SK-N-SH (cell line): ENCODE measurements at regions not wholly inside any gene's neighbourhood (a gene's known extent, or its start where the extent isn't known, plus 50 kb on each side); places are given as distances from the start of the nearest gene placed in this dataset.
"Not testable (repeated sequence)": the region's sequence is repeated elsewhere in the genome, so short reads cannot be mapped to it uniquely, and the experiment has no call there.

Source experiments
- CTCF ChIA-PET: fragments of 300-600, 350-600 bp; formaldehyde crosslinking; extraction: SDS; loops from one replicate; lab custom pipeline; 2021; lab: Yijun Ruan, JAX
- POLR2A ChIA-PET: fragments of 350-600 bp; sonication (Branson Sonifier 250); formaldehyde crosslinking; extraction: SDS; loops from one replicate; lab custom pipeline; 2020; ENCODE audit warnings: antibody characterized with exemption, inconsistent platforms; lab: Yijun Ruan, JAX
- DNase-seq: peaks from one replicate; pipeline ENCODE4 v3.0.0; 2012
- H2AFZ ChIP-seq: fragments of 200-600 bp; sonication (generic); 2 replicates; pipeline ENCODE4 v1.8.1; 2016; ENCODE audit warnings: antibody characterized with exemption, mild to moderate bottlenecking, low read depth
- H3F3A ChIP-seq: fragments of 200-600 bp; sonication (generic); replicated peaks from 2 replicates; pipeline ENCODE3; 2016; ENCODE audit warnings: antibody characterized with exemption, mild to moderate bottlenecking; ENCODE audit not compliant: insufficient read depth
- H3K27ac ChIP-seq, 2 experiments: fragments of 200-500 bp in 1 of 2; fragments of 200-600 bp in 1 of 2; sonication (Bioruptor generic) in 1 of 2; sonication (generic), shearing (Covaris generic) in 1 of 2; 2 replicates each; pipeline versions ENCODE4 v1.5.1 to v1.6.1; 2014 to 2016; ENCODE audit warnings: low read depth in 2 of 2, inconsistent platforms in 1 of 2, low read length in 1 of 2, mild to moderate bottlenecking in 1 of 2, mixed read lengths in 1 of 2
- H3K27me3 ChIP-seq: fragments of 200-600 bp; sonication (generic), shearing (Covaris generic); 2 replicates; pipeline ENCODE4 v1.6.1; 2016; ENCODE audit warnings: mixed run types; ENCODE audit not compliant: insufficient read depth
- H3K36me3 ChIP-seq, 2 experiments: fragments of 200-500 bp in 1 of 2; fragments of 200-600 bp in 1 of 2; sonication (Bioruptor generic) in 1 of 2; sonication (generic) in 1 of 2; replicated peaks in 1 of 2; 2 replicates each; pipeline versions ENCODE3 to v1.5.1; 2014 to 2016; ENCODE audit warnings: low read length in 1 of 2, mild to moderate bottlenecking in 1 of 2; ENCODE audit not compliant: insufficient read depth in 2 of 2, control insufficient read depth in 1 of 2
- H3K4me1 ChIP-seq, 2 experiments: fragments of 200-500 bp in 1 of 2; fragments of 200-600 bp in 1 of 2; sonication (Bioruptor generic) in 1 of 2; sonication (generic), shearing (Covaris generic) in 1 of 2; 2 replicates each; pipeline versions ENCODE4 v1.5.1 to v1.6.1; 2014 to 2016; ENCODE audit warnings: low read depth in 1 of 2, low read length in 1 of 2, mixed run types in 1 of 2; ENCODE audit not compliant: insufficient read depth in 2 of 2, control insufficient read depth in 1 of 2
- H3K4me2 ChIP-seq: fragments of 200-600 bp; sonication (generic), shearing (Covaris generic); 2 replicates; pipeline ENCODE4 v1.6.1; 2017; ENCODE audit warnings: mixed run types
- H3K4me3 ChIP-seq, 2 experiments: fragments of 200-500 bp in 1 of 2; fragments of 200-600 bp in 1 of 2; sonication (Bioruptor generic) in 1 of 2; sonication (generic), shearing (Covaris generic) in 1 of 2; 2 replicates each; pipeline versions ENCODE4 v1.5.1 to v1.8.1; 2014 to 2016; ENCODE audit warnings: low read depth in 2 of 2, inconsistent platforms in 1 of 2, low read length in 1 of 2, mild to moderate bottlenecking in 1 of 2, mixed read lengths in 1 of 2, moderate library complexity in 1 of 2
- H3K79me2 ChIP-seq: fragments of 200-600 bp; sonication (generic); 2 replicates; pipeline ENCODE4 v1.8.1; 2017; ENCODE audit warnings: mild to moderate bottlenecking; ENCODE audit not compliant: insufficient read depth
- H3K9ac ChIP-seq: fragments of 200-600 bp; sonication (generic); 2 replicates; pipeline ENCODE4 v1.6.1; 2017; ENCODE audit warnings: mixed run types
- H3K9me2 ChIP-seq: fragments of 200-600 bp; sonication (generic); 2 replicates; pipeline ENCODE4 v1.6.1; 2017; ENCODE audit warnings: mixed run types
- H3K9me3 ChIP-seq: fragments of 200-600 bp; sonication (generic); 2 replicates; pipeline ENCODE4 v1.6.1; 2017; ENCODE audit warnings: mixed run types, mild to moderate bottlenecking, moderate library complexity
- H4K20me1 ChIP-seq: fragments of 200-600 bp; sonication (generic); 2 replicates; pipeline ENCODE4 v1.6.1; 2017; ENCODE audit warnings: mild to moderate bottlenecking, mixed run types; ENCODE audit not compliant: insufficient read depth
- CHD2 ChIP-seq: fragments of 150-350 bp; IDR thresholded peaks from 2 replicates; pipeline ENCODE4 v1.6.1; 2018; ENCODE audit warnings: low read length; ENCODE audit not compliant: partially characterized antibody
- ELF1 ChIP-seq: IDR thresholded peaks from 2 replicates; pipeline ENCODE4 v1.4.0; 2012
- EP300 ChIP-seq, 2 experiments: IDR thresholded peaks; 2 replicates each; pipeline versions ENCODE4 v1.4.0 to v1.6.1; 2012; ENCODE audit warnings: borderline replicate concordance in 1 of 2, low read depth in 1 of 2, low read length in 1 of 2
- FOSL2 ChIP-seq: IDR thresholded peaks from 2 replicates; pipeline ENCODE4 v1.4.0; 2012; ENCODE audit warnings: low read depth, mild to moderate bottlenecking, moderate library complexity, borderline replicate concordance
- FOXJ3 ChIP-seq: sonication (generic); formaldehyde crosslinking; IDR thresholded peaks from 2 replicates; pipeline ENCODE4 v1.5.1; 2020; ENCODE audit warnings: mild to moderate bottlenecking, missing genetic modification reagents
- GATA2 ChIP-seq: sonication (generic); formaldehyde crosslinking; IDR thresholded peaks from 2 replicates; pipeline ENCODE4 v1.5.0; 2020; ENCODE audit warnings: mild to moderate bottlenecking, missing genetic modification reagents
- RAD21 ChIP-seq: IDR thresholded peaks from 2 replicates; pipeline ENCODE4 v1.6.1; 2012; ENCODE audit warnings: mild to moderate bottlenecking, low read length
- RCOR1 ChIP-seq: fragments of 150-350 bp; IDR thresholded peaks from 2 replicates; pipeline ENCODE4 v1.6.1; 2017; ENCODE audit warnings: antibody characterized with exemption, low read length
- RFX5 ChIP-seq: IDR thresholded peaks from 2 replicates; pipeline ENCODE4 v1.6.1; 2012; ENCODE audit warnings: mild to moderate bottlenecking, improper control_type of control experiment, low read length
- RXRA ChIP-seq: IDR thresholded peaks from 2 replicates; pipeline ENCODE4 v1.4.0; 2012; ENCODE audit warnings: low read depth, mild to moderate bottlenecking, borderline replicate concordance
- TAF1 ChIP-seq: IDR thresholded peaks from 2 replicates; pipeline ENCODE4 v1.6.1; 2012; ENCODE audit warnings: low read depth, mild to moderate bottlenecking, low read length, moderate library complexity, borderline replicate concordance
- WGBS: methylation state at CpG from one replicate; pipeline ENCODE4 v1.1.6; 2017; ENCODE audit warnings: low lambda C conversion rate; 5-methylcytosine and 5-hydroxymethylcytosine counted together
- TF ChIP-seq, protein P1 (sequence below): IDR thresholded peaks from 2 replicates; pipeline ENCODE4 v1.4.0; 2012; ENCODE audit warnings: low read depth, borderline replicate concordance
- TF ChIP-seq, protein P2 (sequence below): IDR thresholded peaks from 2 replicates; pipeline ENCODE4 v1.6.1; 2012; ENCODE audit warnings: mild to moderate bottlenecking, low read depth, low read length, moderate library complexity
- TF ChIP-seq, protein P3 (sequence below): fragments of 150-350 bp; IDR thresholded peaks from 2 replicates; pipeline ENCODE4 v1.6.1; 2017; ENCODE audit warnings: antibody characterized with exemption, low read length, low read depth, borderline replicate concordance
- TF ChIP-seq, protein P4 (sequence below): IDR thresholded peaks from 2 replicates; pipeline ENCODE4; 2012

DNA sequence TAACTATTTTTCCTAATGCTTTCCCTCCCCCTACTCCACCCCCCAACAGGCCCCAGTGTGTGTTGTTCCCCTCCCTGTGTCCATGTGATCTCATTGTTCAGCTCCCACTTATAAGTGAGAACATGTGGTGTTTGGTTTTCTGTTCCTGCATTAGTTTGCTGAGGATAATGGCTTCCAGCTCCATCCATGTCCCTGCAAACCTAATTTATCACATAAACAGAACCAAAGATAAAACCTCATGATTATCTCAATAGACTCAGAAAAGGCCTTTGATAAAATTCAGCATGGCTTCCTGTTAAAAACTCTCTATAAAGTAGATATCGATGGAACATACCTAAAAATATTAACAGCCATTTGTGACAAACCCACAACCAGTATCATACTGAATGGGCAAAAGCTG, 884.1 kb upstream of the AUTS2 start:
- H3K79me2 ChIP-seq, H3K4me3 ChIP-seq, H4K20me1 ChIP-seq, H3K9ac ChIP-seq, DNase-seq, POLR2A ChIA-PET, H3K4me2 ChIP-seq, H3F3A ChIP-seq, H3K9me3 ChIP-seq, H3K9me2 ChIP-seq, H3K27me3 ChIP-seq, H3K36me3 ChIP-seq: not testable (repeated sequence)
- peaks cover 0 to 17% of the 10 kb centered on the region in 2 experiments; a peak in 2 of 4 replicates for H3K4me1 ChIP-seq
- CTCF ChIA-PET, result interaction anchor here (1.0 to 2.3 kb wide), 2 partner anchors 10 to 1230 kb away, joined by 3 to 7 read pairs; no protein-coding TSS in a partner anchor
- H3K27ac ChIP-seq, result peak overlapping the region in 1 of 2 experiments; percentile 64; a peak in 2 of 4 replicates
- TF ChIP-seq CHD2 (peak; percentile 76), FOXJ3 (CRISPR knock-in tag) (peak; percentile 92), RCOR1 (peak; percentile 93; the same call in 1 of the 2 replicates), RAD21 (peak; percentile 28; the same call in 1 of the 2 replicates), GATA2 (peak; percentile 92), EP300 (IDR thresholded peaks at IDR 0.05; ENCODE audit: borderline replicate concordance in 1 of 2, low read depth in 1 of 2, low read length in 1 of 2) (peak in 1 of 2 experiments; percentile 90; a peak in 2 of 4 replicates)
- H2AFZ ChIP-seq, result peak overlapping the region; percentile 47; the same call in 1 of the 2 replicates
- 36% methylated on average over 1 of the region's 1 CpG for WGBS

DNA sequence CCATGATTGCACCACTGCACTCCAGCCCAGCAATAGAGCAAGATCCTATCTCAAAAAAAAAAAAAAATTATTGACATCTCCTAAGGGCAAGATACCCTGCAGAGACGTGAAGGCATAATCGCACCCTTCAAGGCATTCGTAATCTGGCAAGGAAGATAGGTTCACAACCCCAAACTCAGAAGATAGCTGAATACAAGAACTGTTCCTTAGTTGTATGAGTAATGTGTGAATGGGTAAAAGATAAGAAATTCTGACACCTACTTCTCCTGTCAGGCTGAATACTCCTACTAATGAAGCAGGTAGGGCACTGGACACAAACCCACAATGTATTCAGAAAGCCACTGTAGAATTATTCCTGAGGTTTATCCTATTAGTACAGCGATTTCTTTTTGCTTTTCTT, 882.4 kb upstream of the AUTS2 start:
- CTCF ChIA-PET, result interaction anchor here (0.6 to 1.5 kb wide), 6 partner anchors 8 to 351 kb away, joined by 3 to 5 read pairs (median 4); no protein-coding TSS in a partner anchor
- POLR2A ChIA-PET, result no interaction called here

DNA sequence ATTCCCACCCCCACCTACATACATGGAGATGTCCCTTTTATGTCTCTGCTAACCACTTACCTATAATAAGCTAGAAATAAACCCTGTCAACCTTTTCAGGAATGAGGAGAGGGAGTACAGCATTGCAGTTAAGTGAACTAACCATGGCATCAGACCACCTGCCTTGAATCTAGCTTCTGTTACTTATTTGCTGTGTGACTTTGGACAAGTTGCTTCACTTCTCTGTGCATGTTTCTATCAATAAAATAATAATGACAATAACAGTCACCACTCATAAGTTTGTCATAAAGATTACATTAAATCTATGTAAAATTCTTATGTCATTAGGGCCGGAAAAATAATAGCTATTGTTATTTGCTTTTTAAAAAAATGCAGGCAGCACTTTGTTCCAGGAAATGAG, 881.1 kb upstream of the AUTS2 start:
- peaks cover 0 to 17% of the 10 kb centered on the region in 2 experiments; a peak in 2 of 4 replicates for H3K4me1 ChIP-seq
- H3F3A ChIP-seq, result peaks cover 3% of the 10 kb centered on the region
- H2AFZ ChIP-seq, result no peak overlapping the region
- peak overlapping the region in 1 of 2 experiments; percentile 70; a peak in 1 of 4 replicates for H3K27ac ChIP-seq
- H3K27me3 ChIP-seq, result no peaks in the 10 kb centered on the region
- no peaks in the 10 kb centered on the region for H3K9me3 ChIP-seq
- H3K79me2 ChIP-seq, result no peaks in the 10 kb centered on the region
- no peaks in the 10 kb centered on the region for H3K36me3 ChIP-seq
- H3K4me2 ChIP-seq, result no peak overlapping the region
- no peaks in the 10 kb centered on the region for H3K9me2 ChIP-seq
- DNase-seq, result no peak
- no peak overlapping the region for H3K4me3 ChIP-seq
- H4K20me1 ChIP-seq, result no peaks in the 10 kb centered on the region
- ChIA-PET CTCF (interaction anchor here (0.6 to 1.9 kb wide), 5 partner anchors 16 to 1339 kb away, joined by 3 to 6 read pairs (median 4); no protein-coding TSS in a partner anchor), POLR2A (interaction anchor here (0.5 to 0.7 kb wide), 2 partner anchors 172 to 477 kb away, joined by 3 read pairs; no protein-coding TSS in a partner anchor)
- H3K9ac ChIP-seq, result no peak overlapping the region
- WGBS, result 86% methylated on average over 1 of the region's 1 CpG
- TF ChIP-seq, protein P1, sequence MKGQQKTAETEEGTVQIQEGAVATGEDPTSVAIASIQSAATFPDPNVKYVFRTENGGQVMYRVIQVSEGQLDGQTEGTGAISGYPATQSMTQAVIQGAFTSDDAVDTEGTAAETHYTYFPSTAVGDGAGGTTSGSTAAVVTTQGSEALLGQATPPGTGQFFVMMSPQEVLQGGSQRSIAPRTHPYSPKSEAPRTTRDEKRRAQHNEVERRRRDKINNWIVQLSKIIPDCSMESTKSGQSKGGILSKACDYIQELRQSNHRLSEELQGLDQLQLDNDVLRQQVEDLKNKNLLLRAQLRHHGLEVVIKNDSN, result no peak
- TF ChIP-seq ELF1 (no peak), RFX5 (no peak), RAD21 (no peak), TAF1 (no peak), RXRA (no peak), GATA2 (no peak), FOSL2 (no peak)
- TF ChIP-seq, protein P2, sequence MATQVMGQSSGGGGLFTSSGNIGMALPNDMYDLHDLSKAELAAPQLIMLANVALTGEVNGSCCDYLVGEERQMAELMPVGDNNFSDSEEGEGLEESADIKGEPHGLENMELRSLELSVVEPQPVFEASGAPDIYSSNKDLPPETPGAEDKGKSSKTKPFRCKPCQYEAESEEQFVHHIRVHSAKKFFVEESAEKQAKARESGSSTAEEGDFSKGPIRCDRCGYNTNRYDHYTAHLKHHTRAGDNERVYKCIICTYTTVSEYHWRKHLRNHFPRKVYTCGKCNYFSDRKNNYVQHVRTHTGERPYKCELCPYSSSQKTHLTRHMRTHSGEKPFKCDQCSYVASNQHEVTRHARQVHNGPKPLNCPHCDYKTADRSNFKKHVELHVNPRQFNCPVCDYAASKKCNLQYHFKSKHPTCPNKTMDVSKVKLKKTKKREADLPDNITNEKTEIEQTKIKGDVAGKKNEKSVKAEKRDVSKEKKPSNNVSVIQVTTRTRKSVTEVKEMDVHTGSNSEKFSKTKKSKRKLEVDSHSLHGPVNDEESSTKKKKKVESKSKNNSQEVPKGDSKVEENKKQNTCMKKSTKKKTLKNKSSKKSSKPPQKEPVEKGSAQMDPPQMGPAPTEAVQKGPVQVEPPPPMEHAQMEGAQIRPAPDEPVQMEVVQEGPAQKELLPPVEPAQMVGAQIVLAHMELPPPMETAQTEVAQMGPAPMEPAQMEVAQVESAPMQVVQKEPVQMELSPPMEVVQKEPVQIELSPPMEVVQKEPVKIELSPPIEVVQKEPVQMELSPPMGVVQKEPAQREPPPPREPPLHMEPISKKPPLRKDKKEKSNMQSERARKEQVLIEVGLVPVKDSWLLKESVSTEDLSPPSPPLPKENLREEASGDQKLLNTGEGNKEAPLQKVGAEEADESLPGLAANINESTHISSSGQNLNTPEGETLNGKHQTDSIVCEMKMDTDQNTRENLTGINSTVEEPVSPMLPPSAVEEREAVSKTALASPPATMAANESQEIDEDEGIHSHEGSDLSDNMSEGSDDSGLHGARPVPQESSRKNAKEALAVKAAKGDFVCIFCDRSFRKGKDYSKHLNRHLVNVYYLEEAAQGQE, result no peak
- TF ChIP-seq, protein P3, sequence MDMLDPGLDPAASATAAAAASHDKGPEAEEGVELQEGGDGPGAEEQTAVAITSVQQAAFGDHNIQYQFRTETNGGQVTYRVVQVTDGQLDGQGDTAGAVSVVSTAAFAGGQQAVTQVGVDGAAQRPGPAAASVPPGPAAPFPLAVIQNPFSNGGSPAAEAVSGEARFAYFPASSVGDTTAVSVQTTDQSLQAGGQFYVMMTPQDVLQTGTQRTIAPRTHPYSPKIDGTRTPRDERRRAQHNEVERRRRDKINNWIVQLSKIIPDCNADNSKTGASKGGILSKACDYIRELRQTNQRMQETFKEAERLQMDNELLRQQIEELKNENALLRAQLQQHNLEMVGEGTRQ, result no peak
- TF ChIP-seq, protein P4, sequence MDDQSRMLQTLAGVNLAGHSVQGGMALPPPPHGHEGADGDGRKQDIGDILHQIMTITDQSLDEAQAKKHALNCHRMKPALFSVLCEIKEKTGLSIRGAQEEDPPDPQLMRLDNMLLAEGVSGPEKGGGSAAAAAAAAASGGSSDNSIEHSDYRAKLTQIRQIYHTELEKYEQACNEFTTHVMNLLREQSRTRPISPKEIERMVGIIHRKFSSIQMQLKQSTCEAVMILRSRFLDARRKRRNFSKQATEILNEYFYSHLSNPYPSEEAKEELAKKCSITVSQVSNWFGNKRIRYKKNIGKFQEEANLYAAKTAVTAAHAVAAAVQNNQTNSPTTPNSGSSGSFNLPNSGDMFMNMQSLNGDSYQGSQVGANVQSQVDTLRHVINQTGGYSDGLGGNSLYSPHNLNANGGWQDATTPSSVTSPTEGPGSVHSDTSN, result no peak

More for the DNA sequence above, 882.4 kb upstream of the AUTS2 start:
- Histone ChIP-seq H3K9ac (no peak overlapping the region), H3K27me3 (no peaks in the 10 kb centered on the region), H3K79me2 (no peaks in the 10 kb centered on the region), H4K20me1 (no peaks in the 10 kb centered on the region), H3K36me3 (no peaks in the 10 kb centered on the region)
- WGBS, result 91% methylated on average over 4 of the region's 4 CpGs
- no peak for TF ChIP-seq RFX5
- TF ChIP-seq, all 33 proteins: peak for 0
- H3K9me3 ChIP-seq, result no peaks in the 10 kb centered on the region
- H2AFZ ChIP-seq, result no peak overlapping the region
- no peaks in the 10 kb centered on the region for H3K9me2 ChIP-seq
- peaks cover 0 to 17% of the 10 kb centered on the region in 2 experiments; a peak in 2 of 4 replicates for H3K4me1 ChIP-seq
- no peak overlapping the region for H3K4me2 ChIP-seq
- peaks cover 3% of the 10 kb centered on the region for H3F3A ChIP-seq
- H3K27ac ChIP-seq, result no peak overlapping the region
- H3K4me3 ChIP-seq, result no peak overlapping the region
- no peak for DNase-seq
